Natural killer cell (primary cell): ENCODE measurements at regions not wholly inside any gene's neighbourhood (a gene's known extent, or its start where the extent isn't known, plus 50 kb on each side); places are given as distances from the start of the nearest gene placed in this dataset.
"Not testable (repeated sequence)": the region's sequence is repeated elsewhere in the genome, so short reads cannot be mapped to it uniquely, and the experiment has no call there.

Experiments
- ATAC-seq, 3 donors: fragments of 150-1000 bp in 2 of 3; fragments of 200-7000 bp in 1 of 3; cut with Tn5 transposase; 1 replicate in 1 of 3; 2 replicates in 2 of 3; pipeline ENCODE4 v1.10.0; 2021; ENCODE audit warnings: mild to moderate bottlenecking in 2 of 3, moderate library complexity in 2 of 3
- DNase-seq, 2 donors: peaks; one replicate each; pipeline versions ENCODE4 v3.0.0 to v3.0.0-alpha.2; 2013 to 2021; ENCODE audit warnings: mixed read lengths in 1 of 2
- H3K27ac ChIP-seq: one replicate; pipeline ENCODE4 v1.5.1; 2013; ENCODE audit warnings: mild to moderate bottlenecking, low read length
- H3K27me3 ChIP-seq: one replicate; pipeline ENCODE4 v1.6.1; 2013; ENCODE audit warnings: low read length; ENCODE audit not compliant: control insufficient read depth, insufficient read depth
- H3K36me3 ChIP-seq: one replicate; pipeline ENCODE4 v1.6.1; 2013; ENCODE audit warnings: low read length; ENCODE audit not compliant: control insufficient read depth, insufficient read depth
- H3K4me1 ChIP-seq: one replicate; pipeline ENCODE4 v1.6.1; 2013; ENCODE audit warnings: low read length; ENCODE audit not compliant: control insufficient read depth, insufficient read depth
- H3K4me3 ChIP-seq: one replicate; pipeline ENCODE4 v1.5.1; 2013; ENCODE audit warnings: low read length
- H3K9me3 ChIP-seq: one replicate; pipeline ENCODE4 v1.6.1; 2013; ENCODE audit warnings: low read length; ENCODE audit not compliant: control insufficient read depth, insufficient read depth
- H3K27ac Mint-ChIP-seq, 2 donors: one replicate each; pipeline ENCODE4 v1.8.0; 2022; ENCODE audit warnings: mild to moderate bottlenecking in 2 of 2, mixed read lengths in 2 of 2, moderate library complexity in 1 of 2
- H3K27me3 Mint-ChIP-seq, 2 donors: one replicate each; pipeline ENCODE4 v1.8.0; 2022; ENCODE audit warnings: low read depth in 2 of 2, mixed read lengths in 2 of 2
- H3K36me3 Mint-ChIP-seq: one replicate; pipeline ENCODE4 v1.8.0; 2022; ENCODE audit warnings: mixed read lengths
- H3K4me1 Mint-ChIP-seq, 2 donors: one replicate each; pipeline ENCODE4 v1.8.0; 2022; ENCODE audit warnings: mixed read lengths in 2 of 2
- H3K4me3 Mint-ChIP-seq: one replicate; pipeline ENCODE4 v1.8.0; 2022; ENCODE audit warnings: mild to moderate bottlenecking, moderate library complexity, mixed read lengths
- H3K9me3 Mint-ChIP-seq, 2 donors: one replicate each; pipeline ENCODE4 v1.8.0; 2022; ENCODE audit warnings: mixed read lengths in 2 of 2
- CTCF ChIP-seq: fragments of 200-600 bp; IDR thresholded peaks from one replicate; pipeline ENCODE4 v1.8.0; 2022; ENCODE audit warnings: antibody characterized with exemption
- WGBS: methylation state at CpG from one replicate; pipeline ENCODE4 v1.1.7; 2013; ENCODE audit warnings: missing lambda C conversion rate; ENCODE audit not compliant: insufficient coverage; 5-methylcytosine and 5-hydroxymethylcytosine counted together
- intact Hi-C: fragments of 100-400 bp; cut with micrococcal nuclease; formaldehyde crosslinking; loops from one replicate; pipeline ENCODE4 v1.14.2; 2022

- ATAC-seq (no peak), DNase-seq (no peak)
- Histone ChIP-seq H3K27me3 (no peaks in the 10 kb centered on the region), H3K27ac (no peak overlapping the region), H3K9me3 (no peaks in the 10 kb centered on the region), H3K4me1 (no peaks in the 10 kb centered on the region), H3K36me3 (no peaks in the 10 kb centered on the region), H3K4me3 (no peak overlapping the region)
- H3K27ac Mint-ChIP-seq = no peak overlapping the region
- no peaks in the 10 kb centered on the region for H3K36me3 Mint-ChIP-seq
- no peaks in the 10 kb centered on the region for H3K27me3 Mint-ChIP-seq
- intact Hi-C loops = no loop called here
- no peaks in the 10 kb centered on the region for H3K4me1 Mint-ChIP-seq
- no peak for TF ChIP-seq CTCF
- H3K4me3 Mint-ChIP-seq = no peak overlapping the region
- no peaks in the 10 kb centered on the region for H3K9me3 Mint-ChIP-seq
- 86% methylated on average over 2 of the region's 3 CpGs for WGBS
Observed at GRCh38 chr6:71088166-71088565, 131.3 kb upstream of the B3GAT2 start.

- H3K27ac ChIP-seq = no peak overlapping the region
- DNase-seq = no peak
- no peaks in the 10 kb centered on the region for H3K36me3 Mint-ChIP-seq
- H3K27me3 Mint-ChIP-seq = peaks cover 0 to 3% of the 10 kb centered on the region in 2 donors
- no peaks in the 10 kb centered on the region for H3K36me3 ChIP-seq
- no peak overlapping the region for H3K4me3 ChIP-seq
- no peak overlapping the region for H3K27ac Mint-ChIP-seq
- H3K4me3 Mint-ChIP-seq = no peak overlapping the region
- no peaks in the 10 kb centered on the region for H3K9me3 ChIP-seq
- intact Hi-C loops = no loop called here
- no peaks in the 10 kb centered on the region for H3K4me1 Mint-ChIP-seq
- WGBS = 93% methylated on average over 3 of the region's 4 CpGs
- peaks cover 0 to 5% of the 10 kb centered on the region in 2 donors for H3K9me3 Mint-ChIP-seq
- no peaks in the 10 kb centered on the region for H3K4me1 ChIP-seq
- no peaks in the 10 kb centered on the region for H3K27me3 ChIP-seq
- TF ChIP-seq CTCF = no peak
- no peak for ATAC-seq
Observed at GRCh38 chr6:71090217-71090616, 133.4 kb upstream of the B3GAT2 start.

GRCh38 chr6:71091167-71091566, 134.3 kb upstream of the B3GAT2 start:
- H3K9me3 Mint-ChIP-seq = peaks cover 0 to 5% of the 10 kb centered on the region in 2 donors
- TF ChIP-seq CTCF = no peak
- H3K9me3 ChIP-seq = no peaks in the 10 kb centered on the region
- H3K27me3 ChIP-seq = no peaks in the 10 kb centered on the region
- H3K4me3 ChIP-seq = no peak overlapping the region
- no peaks in the 10 kb centered on the region for H3K4me1 Mint-ChIP-seq
- WGBS = 66% methylated on average over 5 of the region's 5 CpGs
- intact Hi-C loops = no loop called here
- no peak overlapping the region for H3K4me3 Mint-ChIP-seq
- no peak for DNase-seq
- no peak overlapping the region for H3K27ac ChIP-seq
- H3K27me3 Mint-ChIP-seq = peaks cover 0 to 3% of the 10 kb centered on the region in 2 donors
- no peak for ATAC-seq
- no peaks in the 10 kb centered on the region for H3K36me3 ChIP-seq
- no peaks in the 10 kb centered on the region for H3K4me1 ChIP-seq
- H3K27ac Mint-ChIP-seq = no peak overlapping the region
- H3K36me3 Mint-ChIP-seq = no peaks in the 10 kb centered on the region

- Mint-ChIP-seq H3K4me1 (no peaks in the 10 kb centered on the region), H3K4me3 (no peak overlapping the region), H3K36me3 (no peaks in the 10 kb centered on the region), H3K27me3 (peaks cover 0 to 3% of the 10 kb centered on the region in 2 donors), H3K9me3 (peaks cover 2 to 5% of the 10 kb centered on the region in 2 donors), H3K27ac (no peak overlapping the region)
- H3K4me1 ChIP-seq = no peaks in the 10 kb centered on the region
- intact Hi-C loops = no loop called here
- no peak overlapping the region for H3K27ac ChIP-seq
- 33% methylated on average over 1 of the region's 1 CpG for WGBS
- no peak overlapping the region for H3K4me3 ChIP-seq
- no peaks in the 10 kb centered on the region for H3K27me3 ChIP-seq
- DNase-seq (no peak), ATAC-seq (no peak)
- TF ChIP-seq CTCF = no peak
- H3K9me3 ChIP-seq = no peaks in the 10 kb centered on the region
- H3K36me3 ChIP-seq = no peaks in the 10 kb centered on the region
Observed at GRCh38 chr6:71091956-71092355, 135.1 kb upstream of the B3GAT2 start.

- H3K36me3 Mint-ChIP-seq = peaks cover 10% of the 10 kb centered on the region
- H3K9me3 ChIP-seq, DNase-seq, intact Hi-C loops, H3K36me3 ChIP-seq, H3K4me1 ChIP-seq, H3K27ac Mint-ChIP-seq, H3K27ac ChIP-seq, H3K4me3 Mint-ChIP-seq, H3K4me3 ChIP-seq, H3K27me3 ChIP-seq, H3K27me3 Mint-ChIP-seq, H3K4me1 Mint-ChIP-seq, ATAC-seq: not testable (repeated sequence)
- WGBS = no CpG with 5 or more reads among the region's 2 CpGs
- H3K9me3 Mint-ChIP-seq = peaks cover 8 to 13% of the 10 kb centered on the region in 2 donors
Observed at GRCh38 chr6:71097264-71097663, 140.4 kb upstream of the B3GAT2 start.
